Duodenal mucosa (tissue), 2 donors: ENCODE measurements at regions not wholly inside any gene's neighbourhood (a gene's known extent, or its start where the extent isn't known, plus 50 kb on each side); places are given as distances from the start of the nearest gene placed in this dataset.

Experiments
- H3K27ac ChIP-seq: one replicate; pipeline ENCODE4 v1.7.0; 2013; ENCODE audit warnings: low read depth, low read length
- H3K27me3 ChIP-seq, 2 donors: one replicate each; pipeline ENCODE4 v1.7.0; 2013; ENCODE audit warnings: low read length in 2 of 2, control low read depth in 1 of 2; ENCODE audit not compliant: insufficient read depth in 2 of 2, control insufficient read depth in 1 of 2
- H3K36me3 ChIP-seq, 2 donors: one replicate each; pipeline ENCODE4 v1.7.0; 2013; ENCODE audit warnings: low read length in 2 of 2, control low read depth in 1 of 2; ENCODE audit not compliant: insufficient read depth in 2 of 2, control insufficient read depth in 1 of 2
- H3K4me1 ChIP-seq, 2 donors: one replicate each; pipeline ENCODE4 v1.7.0; 2013; ENCODE audit warnings: low read length in 2 of 2, control low read depth in 1 of 2; ENCODE audit not compliant: insufficient read depth in 2 of 2, control insufficient read depth in 1 of 2
- H3K4me3 ChIP-seq, 2 donors: one replicate each; pipeline ENCODE4 v1.7.0; 2013; ENCODE audit warnings: low read length in 2 of 2, low read depth in 1 of 2
- H3K9ac ChIP-seq, 2 donors: one replicate each; pipeline ENCODE4 v1.7.0; 2013; ENCODE audit warnings: low read length in 2 of 2, low read depth in 1 of 2
- H3K9me3 ChIP-seq, 2 donors: one replicate each; pipeline ENCODE4 v1.7.0; 2013; ENCODE audit warnings: low read length in 2 of 2, control low read depth in 1 of 2; ENCODE audit not compliant: control insufficient read depth in 1 of 2

GRCh38 chr5:165272436-165272835, 1767.0 kb downstream of the MAT2B start:
- Histone ChIP-seq H3K9me3 (peaks cover 0 to 3% of the 10 kb centered on the region in 2 donors), H3K36me3 (no peaks in the 10 kb centered on the region), H3K4me3 (no peak overlapping the region), H3K4me1 (no peaks in the 10 kb centered on the region), H3K27ac (no peak overlapping the region), H3K27me3 (no peaks in the 10 kb centered on the region), H3K9ac (no peak overlapping the region)

- Histone ChIP-seq H3K9ac (no peak overlapping the region), H3K27ac (no peak overlapping the region), H3K27me3 (no peaks in the 10 kb centered on the region), H3K9me3 (peaks cover 0 to 3% of the 10 kb centered on the region in 2 donors), H3K4me3 (no peak overlapping the region), H3K4me1 (no peaks in the 10 kb centered on the region), H3K36me3 (no peaks in the 10 kb centered on the region)
Observed at GRCh38 chr5:165277661-165278060, 1772.2 kb downstream of the MAT2B start.

- H3K36me3 ChIP-seq: no peaks in the 10 kb centered on the region
- H3K4me1 ChIP-seq: no peaks in the 10 kb centered on the region
- H3K27ac ChIP-seq: no peak overlapping the region
- H3K27me3 ChIP-seq: no peaks in the 10 kb centered on the region
- no peak overlapping the region for H3K4me3 ChIP-seq
- H3K9ac ChIP-seq: no peak overlapping the region
- no peaks in the 10 kb centered on the region for H3K9me3 ChIP-seq
Observed at GRCh38 chr5:165282491-165282890, 1777.1 kb downstream of the MAT2B start.

- Histone ChIP-seq H3K27ac (no peak overlapping the region), H3K36me3 (no peaks in the 10 kb centered on the region)
Observed at GRCh38 chr5:165286692-165287091, 1781.3 kb downstream of the MAT2B start.

GRCh38 chr5:165290535-165290934, 1785.1 kb downstream of the MAT2B start:
- H3K27ac ChIP-seq: no peak overlapping the region
- no peaks in the 10 kb centered on the region for H3K27me3 ChIP-seq
- H3K9me3 ChIP-seq: no peaks in the 10 kb centered on the region
- no peak overlapping the region for H3K4me3 ChIP-seq
- H3K36me3 ChIP-seq: no peaks in the 10 kb centered on the region
- no peak overlapping the region for H3K9ac ChIP-seq
- H3K4me1 ChIP-seq: no peaks in the 10 kb centered on the region

More at GRCh38 chr5:165286692-165287091, 1781.3 kb downstream of the MAT2B start:
- Histone ChIP-seq H3K27me3 (no peaks in the 10 kb centered on the region), H3K9me3 (no peaks in the 10 kb centered on the region), H3K9ac (no peak overlapping the region), H3K4me3 (no peak overlapping the region), H3K4me1 (no peaks in the 10 kb centered on the region)

- no peaks in the 10 kb centered on the region for H3K36me3 ChIP-seq
- H3K4me3 ChIP-seq: no peak overlapping the region
- no peaks in the 10 kb centered on the region for H3K27me3 ChIP-seq
- no peak overlapping the region for H3K27ac ChIP-seq
- H3K9me3 ChIP-seq: no peaks in the 10 kb centered on the region
- H3K9ac ChIP-seq: no peak overlapping the region
- H3K4me1 ChIP-seq: no peaks in the 10 kb centered on the region
Observed at GRCh38 chr5:165296401-165297130, 1791.1 kb downstream of the MAT2B start.

GRCh38 chr5:165304193-165304827, 1798.9 kb downstream of the MAT2B start:
- Histone ChIP-seq H3K4me3 (no peak overlapping the region), H3K36me3 (no peaks in the 10 kb centered on the region), H3K4me1 (no peaks in the 10 kb centered on the region), H3K27ac (no peak overlapping the region), H3K27me3 (no peaks in the 10 kb centered on the region), H3K9me3 (no peaks in the 10 kb centered on the region), H3K9ac (no peak overlapping the region)

GRCh38 chr5:165305596-165305995, 1800.2 kb downstream of the MAT2B start:
- Histone ChIP-seq H3K27ac (no peak overlapping the region), H3K4me1 (no peaks in the 10 kb centered on the region), H3K9ac (no peak overlapping the region), H3K27me3 (no peaks in the 10 kb centered on the region), H3K4me3 (no peak overlapping the region), H3K9me3 (no peaks in the 10 kb centered on the region), H3K36me3 (no peaks in the 10 kb centered on the region)

GRCh38 chr5:165309446-165309845, 1804.0 kb downstream of the MAT2B start:
- no peak overlapping the region for H3K4me3 ChIP-seq
- H3K36me3 ChIP-seq: no peaks in the 10 kb centered on the region
- no peak overlapping the region for H3K27ac ChIP-seq
- H3K4me1 ChIP-seq: no peaks in the 10 kb centered on the region
- no peak overlapping the region for H3K9ac ChIP-seq
- H3K27me3 ChIP-seq: no peaks in the 10 kb centered on the region
- H3K9me3 ChIP-seq: no peaks in the 10 kb centered on the region

- no peaks in the 10 kb centered on the region for H3K36me3 ChIP-seq
- no peaks in the 10 kb centered on the region for H3K27me3 ChIP-seq
- H3K4me1 ChIP-seq: no peaks in the 10 kb centered on the region
Observed at GRCh38 chr5:165310031-165310430, 1804.6 kb downstream of the MAT2B start.

More at GRCh38 chr5:165310031-165310430, 1804.6 kb downstream of the MAT2B start:
- H3K4me3 ChIP-seq: no peak overlapping the region
- no peak overlapping the region for H3K27ac ChIP-seq
- no peak overlapping the region for H3K9ac ChIP-seq
- no peaks in the 10 kb centered on the region for H3K9me3 ChIP-seq
